ENCODE measurements at regions not wholly inside any gene's neighbourhood (a gene's known extent, or its start where the extent isn't known, plus 50 kb on each side); places are given as distances from the start of the nearest gene placed in this dataset.
"Not testable (repeated sequence)": the region's sequence is repeated elsewhere in the genome, so short reads cannot be mapped to it uniquely, and the experiment has no call there.

DNA sequence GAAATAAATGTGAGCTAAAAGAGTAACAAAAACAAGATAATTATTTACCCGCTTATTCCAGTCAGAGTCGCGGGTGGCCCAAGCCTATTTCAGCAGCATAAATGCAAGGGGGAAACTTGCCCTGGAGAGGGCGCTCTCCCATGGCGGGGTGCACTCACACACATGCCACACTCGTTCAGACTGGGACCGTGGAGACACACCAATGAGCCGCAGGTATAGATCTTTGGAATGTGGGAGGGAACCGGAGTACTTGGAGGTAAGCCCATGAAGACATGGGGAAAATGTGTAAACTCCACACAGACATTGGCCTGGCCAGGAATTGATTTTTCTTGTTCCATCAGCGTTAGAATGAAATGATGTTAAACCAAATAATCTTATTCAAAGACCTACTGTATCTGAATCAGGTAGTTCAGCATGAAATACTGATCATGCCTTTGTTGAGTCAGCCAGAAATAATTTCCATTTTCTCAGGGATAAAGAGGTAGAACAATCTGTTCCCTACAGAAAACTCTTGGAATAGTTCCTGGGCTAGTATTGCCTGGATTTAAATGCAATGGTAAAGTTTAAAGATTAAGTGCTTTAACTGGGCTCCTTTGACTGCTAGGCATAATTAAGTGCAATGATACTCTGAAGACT lies 191.5 kb downstream of the MCHR2 start:
- DNase-seq = no peak

DNA sequence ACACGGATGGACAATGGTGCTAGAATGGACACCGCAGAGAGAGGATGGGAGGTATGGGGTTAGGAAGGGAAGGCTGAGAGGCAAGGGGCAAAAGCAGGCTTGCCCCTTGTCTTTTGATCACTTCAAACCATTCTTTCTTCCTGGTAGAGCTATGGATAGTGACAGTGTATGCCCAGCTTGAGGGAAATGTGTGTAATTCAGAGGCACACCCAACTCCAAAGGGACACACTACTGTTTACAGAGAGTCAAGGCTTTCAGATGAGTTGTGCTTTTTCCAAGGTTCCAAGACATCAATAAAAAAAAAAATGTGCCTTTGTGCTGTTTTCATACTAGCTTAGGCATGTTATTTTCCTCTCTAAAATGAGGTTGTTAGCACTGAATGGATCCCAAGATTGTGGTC lies 185.0 kb downstream of the MCHR2 start:
- no peak for DNase-seq

DNA sequence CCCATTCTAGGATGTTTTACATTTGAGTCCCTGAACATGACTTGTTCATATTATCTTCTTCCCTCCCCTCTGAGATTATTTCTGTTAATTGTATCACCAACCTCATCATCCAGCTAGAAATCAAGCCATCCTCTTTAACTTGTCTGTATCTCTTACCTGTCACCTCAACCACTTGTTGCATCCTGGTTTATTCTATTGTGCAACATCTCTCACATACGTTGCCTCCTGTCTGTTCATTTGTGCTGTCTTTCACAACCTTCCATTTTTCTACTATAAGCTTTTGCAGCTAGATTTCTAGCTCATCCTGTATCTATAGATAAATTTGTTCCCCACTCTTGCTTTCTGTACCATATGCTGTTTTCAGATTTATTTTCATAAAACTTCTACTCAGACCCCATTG lies 183.7 kb downstream of the MCHR2 start:
- no peak for DNase-seq

DNA sequence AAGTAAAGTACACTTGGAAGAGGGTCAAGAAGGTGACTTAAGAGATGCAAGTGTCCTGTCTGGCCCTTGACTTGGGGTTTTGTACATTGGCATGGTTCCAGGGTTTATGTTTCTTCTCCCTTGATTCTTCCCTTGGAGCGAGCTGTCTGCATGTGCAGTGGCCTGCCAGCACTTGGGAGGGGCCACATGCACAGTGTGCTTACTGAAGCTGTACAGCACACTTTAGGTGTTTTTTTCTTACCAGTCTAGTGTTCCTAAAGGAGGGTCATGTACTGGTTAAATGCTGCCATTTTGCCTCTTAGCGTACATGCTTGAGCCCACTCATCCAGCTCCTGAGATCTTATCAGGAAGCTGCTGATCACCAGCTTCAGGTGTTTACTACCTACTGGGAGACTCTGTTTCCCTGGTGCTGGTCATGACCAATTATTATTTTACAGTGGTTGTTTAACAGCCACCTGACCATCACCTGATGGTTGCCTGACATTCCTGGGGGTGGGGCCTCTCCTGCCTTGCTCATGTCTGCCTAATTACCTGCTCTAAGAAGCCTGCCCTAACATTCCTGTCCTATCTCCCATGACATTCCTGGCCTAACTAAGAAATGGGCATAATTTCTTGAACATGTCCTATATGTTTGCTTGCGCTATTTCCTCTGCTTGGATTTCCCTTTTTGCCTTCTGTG lies 182.9 kb downstream of the MCHR2 start:
- no peak for DNase-seq

DNA sequence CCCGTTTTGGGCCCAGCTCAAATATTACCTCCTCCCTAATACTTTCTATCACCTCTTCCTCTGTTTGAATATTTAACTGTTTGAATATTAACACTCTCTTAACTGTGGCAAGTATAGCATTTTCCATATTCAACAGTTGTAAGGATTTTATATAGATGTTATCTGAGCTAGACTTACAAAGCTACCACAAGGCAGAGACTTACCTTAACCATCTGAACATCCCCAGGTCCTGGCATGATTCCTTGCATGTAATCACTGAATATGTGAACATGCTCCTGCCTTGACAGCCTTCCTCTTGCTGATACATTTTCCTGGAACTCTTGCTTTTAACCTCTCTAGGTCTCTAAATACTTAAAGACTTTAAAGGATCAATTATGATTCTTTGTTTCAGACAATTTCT lies 182.4 kb downstream of the MCHR2 start:
- DNase-seq = no peak

DNA sequence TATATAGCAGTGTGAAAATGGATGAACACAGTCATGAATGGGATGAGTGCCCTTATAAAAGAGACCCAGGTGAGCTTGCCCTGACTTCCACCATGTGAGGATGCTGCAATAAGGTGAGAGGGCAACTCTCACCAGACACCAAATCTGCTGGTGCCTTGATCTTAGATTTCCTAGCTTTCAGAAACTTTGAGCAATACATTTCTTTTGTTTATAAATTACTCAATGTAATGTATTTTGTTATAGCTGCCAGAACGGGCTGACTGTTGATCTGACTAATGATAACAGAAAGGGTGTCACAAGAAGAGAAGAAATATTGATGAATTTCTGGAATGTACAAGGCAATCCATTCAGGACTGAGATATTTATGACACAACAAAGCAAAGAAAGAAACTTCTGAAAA lies 180.5 kb downstream of the MCHR2 start:
- no peak for DNase-seq

DNA sequence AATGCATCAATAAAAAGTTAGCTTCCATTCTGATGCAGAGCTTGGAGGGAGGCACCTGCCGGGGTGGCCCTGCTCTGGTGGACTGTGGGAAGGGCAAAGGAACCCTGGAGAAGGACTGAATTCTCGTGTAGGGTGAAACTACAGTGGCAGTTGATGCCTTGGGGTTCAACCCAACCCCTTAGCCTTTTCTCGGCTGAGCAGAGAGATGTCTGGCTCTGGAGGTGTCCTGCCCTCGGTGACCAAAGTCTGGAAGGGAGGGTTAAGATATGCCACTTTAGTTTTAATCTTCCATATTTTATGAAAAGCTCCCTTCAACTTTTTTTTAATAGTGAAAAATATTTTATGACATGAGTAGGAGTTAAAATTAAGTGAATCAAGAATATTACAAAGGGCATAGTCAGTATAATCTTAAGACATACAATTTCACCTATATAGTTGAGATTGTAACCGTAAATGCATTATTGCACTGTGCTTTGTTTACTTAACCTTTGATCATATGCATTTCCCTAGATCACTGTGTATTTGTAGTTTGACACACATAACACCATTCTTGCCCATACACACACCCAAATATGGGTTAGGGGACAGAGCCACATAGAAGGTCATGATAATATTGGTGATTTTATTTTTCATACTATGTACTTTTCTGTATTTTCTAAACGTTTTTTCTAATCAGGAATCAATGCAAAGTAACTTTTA lies 179.6 kb downstream of the MCHR2 start:
- DNase-seq = no peak

DNA sequence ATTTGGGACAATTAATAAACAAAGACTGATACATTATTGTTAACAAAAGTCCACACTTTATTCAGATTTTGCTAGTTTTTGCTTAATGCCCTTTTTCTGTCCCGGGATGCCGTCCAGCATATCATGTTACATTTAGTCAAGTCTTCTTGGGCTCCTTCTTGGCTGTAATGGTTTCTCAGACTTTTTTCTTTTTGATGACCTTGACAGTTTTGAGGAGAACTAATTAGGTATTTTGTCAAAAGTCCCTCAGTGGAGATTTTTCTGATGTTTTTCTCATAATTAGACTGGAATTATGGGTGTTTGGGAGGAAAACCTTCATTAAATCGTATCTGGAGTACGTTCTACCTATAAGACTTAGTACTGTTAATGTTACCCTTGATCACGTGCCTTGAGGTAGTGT lies 177.2 kb downstream of the MCHR2 start:
- no peak for DNase-seq

DNA sequence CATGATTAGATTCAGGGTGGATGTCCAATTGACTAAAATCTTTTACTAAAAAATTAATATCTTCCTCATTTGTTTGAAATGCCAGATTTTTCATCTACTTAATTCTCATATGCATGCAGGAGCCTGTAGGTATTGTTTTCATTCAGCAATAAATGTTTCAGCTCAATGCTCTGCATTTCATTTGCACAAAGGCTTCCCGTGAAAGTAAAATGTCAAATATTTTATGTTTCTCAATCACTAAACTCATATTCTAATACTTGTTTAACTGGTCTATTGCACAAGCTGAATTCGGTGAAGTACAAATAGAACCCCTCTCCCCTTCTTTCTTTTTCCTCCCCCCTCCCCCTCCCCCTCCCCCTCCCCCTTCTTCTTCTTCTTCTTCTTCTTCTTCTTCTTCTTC lies 175.9 kb downstream of the MCHR2 start:
- no peak for DNase-seq

DNA sequence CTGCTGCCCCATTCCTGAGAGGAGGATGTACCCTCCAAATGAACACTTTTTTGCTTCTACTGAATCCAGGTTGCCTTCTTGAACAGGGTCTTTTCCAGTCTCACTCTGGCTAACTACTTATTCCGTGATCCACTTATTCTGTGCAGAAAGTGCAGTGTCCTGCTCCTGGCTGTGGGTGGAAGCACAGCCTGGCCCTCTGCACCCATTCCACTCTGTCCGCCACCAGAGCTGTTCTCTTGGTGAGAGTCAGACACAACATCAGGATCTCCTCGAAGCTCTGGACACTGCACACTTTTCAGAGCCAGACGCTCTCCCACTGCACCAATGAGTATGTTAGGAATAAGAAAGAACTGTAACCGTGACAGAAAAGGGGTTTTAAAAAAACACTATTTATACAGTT lies 174.2 kb downstream of the MCHR2 start:
- DNase-seq = no peak

DNA sequence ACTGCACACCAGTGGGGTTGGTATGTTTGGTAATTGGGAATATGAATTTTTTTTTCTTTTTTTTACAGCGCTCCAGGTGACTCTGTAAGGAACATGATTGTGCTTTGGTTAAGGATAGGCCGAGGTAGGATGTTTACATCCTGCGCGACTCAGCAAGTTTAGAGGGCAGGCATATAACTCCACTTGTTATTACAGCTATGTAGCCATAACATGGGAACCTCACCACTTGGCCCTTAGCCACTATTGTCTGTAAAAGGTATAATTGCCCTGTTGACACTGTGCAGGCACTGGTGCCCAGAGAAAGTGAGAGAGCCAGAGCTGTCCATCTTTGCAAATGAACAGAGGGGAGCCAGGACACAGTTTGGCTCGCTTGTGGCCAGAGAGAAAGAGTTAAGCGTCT lies 172.9 kb downstream of the MCHR2 start:
- DNase-seq = no peak

DNA sequence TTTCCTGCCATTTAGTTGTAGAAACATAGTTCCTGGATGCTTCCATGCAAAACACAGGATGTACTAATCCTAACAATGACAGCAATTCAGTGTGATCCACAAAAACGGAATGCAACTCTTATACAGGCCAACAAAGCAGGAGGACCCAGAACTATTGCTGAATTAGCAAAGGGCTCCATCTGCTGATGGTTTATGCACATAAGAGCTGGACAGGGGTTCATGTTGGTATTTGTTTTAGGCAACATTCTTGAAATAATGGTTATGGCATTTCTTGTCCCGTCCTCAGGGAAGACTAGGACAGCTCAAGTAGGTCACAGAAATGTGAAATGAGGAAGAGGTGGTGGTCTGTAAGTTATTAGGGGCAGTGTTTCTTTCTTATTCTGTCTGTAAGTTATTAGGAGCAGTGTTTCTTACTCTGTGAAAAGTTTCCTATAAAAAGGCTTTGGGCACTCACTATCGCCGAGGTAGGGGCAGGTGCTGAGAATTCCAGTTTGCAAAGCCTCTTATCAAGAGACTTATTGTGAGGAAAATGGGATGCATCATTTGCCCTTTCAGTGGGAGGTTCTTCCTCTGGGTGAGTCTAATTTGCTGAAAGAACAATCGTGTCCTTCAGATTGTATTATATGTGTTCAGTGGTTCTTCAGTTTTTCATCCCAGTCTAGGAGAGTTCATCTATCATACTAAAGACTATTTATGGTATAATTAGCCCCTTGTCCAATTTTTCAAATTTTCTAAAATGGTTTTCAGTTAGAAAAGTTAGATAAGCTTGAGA lies 171.1 kb downstream of the MCHR2 start:
- DNase-seq = peak; percentile 35

DNA sequence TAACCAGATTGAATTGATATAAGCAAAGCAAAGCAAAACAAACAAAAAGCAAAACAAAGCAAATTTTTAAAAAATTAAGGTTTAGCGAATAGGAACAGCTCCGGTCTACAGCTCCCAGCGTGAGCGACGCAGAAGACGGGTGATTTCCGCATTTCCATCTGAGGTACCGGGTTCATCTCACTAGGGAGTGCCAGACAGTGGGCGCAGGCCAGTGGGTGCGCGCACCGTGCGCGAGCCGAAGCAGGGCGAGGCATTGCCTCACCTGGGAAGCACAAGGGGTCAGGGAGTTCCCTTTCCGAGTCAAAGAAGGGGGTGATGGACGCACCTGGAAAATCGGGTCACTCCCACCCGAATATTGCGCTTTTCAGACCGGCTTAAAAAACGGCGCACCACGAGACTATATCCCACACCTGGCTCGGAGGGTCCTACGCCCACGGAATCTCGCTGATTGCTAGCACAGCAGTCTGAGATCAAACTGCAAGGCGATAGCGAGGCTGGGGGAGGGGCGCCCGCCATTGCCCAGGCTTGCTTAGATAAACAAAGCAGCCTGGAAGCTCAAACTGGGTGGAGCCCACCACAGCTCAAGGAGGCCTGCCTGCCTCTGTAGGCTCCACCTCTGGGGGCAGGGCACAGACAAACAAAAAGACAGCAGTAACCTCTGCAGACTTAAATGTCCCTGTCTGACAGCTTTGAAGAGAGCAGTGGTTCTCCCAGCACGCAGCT lies 170.3 kb downstream of the MCHR2 start:
- not testable (repeated sequence) for DNase-seq

DNA sequence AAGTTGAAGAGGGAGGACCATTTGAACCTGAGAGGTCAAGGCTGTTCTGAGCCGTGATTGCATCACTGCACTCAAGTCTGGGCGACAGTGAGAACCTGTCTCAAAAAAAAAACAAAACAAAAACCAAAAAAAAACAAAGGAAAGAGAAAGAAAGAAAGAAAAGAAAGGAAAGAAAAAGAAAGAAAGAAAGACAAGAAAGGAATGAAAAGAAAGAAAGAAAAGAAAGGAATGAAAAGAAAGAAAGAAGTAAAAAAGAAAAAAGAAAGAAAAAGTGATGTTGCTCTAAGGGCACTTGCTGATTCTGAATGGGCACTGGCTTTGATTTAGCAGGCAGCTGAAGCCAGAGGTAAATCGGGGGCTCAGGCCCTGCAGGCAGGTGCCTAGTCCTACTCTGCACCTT lies 161.0 kb downstream of the MCHR2 start:
- DNase-seq = no peak

DNA sequence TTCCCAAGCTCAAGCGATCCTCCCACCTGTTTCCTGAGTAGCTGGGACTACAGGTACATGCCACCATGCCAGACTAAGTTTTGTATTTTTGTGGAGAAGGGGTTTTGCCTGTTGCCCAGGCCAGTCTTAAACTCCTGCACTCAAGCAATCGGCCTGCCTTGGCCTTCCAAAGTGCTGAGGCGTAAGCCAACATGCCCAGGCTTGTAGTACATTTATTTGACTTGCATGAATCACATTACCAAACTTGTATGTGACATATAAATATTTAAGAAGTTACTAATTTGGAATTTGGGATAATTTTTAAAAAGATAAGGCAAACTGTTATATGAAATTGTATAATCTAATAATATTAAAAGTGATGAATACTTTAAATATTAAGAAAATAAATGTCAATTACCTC lies 157.6 kb downstream of the MCHR2 start:
- no peak for DNase-seq

DNA sequence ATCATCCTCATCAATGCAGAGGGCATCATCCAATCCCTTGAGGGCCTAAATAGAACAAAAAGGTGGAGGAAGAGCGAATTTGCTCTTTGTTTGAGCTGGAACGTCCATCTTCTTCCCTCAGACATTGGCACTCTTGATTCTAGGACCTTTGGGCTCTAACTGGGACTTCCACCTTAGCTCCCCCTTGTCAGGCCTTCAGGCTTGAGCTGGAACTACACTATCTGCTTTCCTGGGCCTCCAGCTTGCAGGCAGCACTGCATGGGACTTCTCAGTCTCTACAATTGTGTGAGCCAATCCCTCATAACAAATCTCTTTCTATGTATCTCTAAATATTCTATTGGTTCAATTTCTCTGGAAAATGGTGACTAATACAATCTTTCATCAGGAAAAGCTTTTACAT lies 155.4 kb downstream of the MCHR2 start:
- no peak for DNase-seq

DNA sequence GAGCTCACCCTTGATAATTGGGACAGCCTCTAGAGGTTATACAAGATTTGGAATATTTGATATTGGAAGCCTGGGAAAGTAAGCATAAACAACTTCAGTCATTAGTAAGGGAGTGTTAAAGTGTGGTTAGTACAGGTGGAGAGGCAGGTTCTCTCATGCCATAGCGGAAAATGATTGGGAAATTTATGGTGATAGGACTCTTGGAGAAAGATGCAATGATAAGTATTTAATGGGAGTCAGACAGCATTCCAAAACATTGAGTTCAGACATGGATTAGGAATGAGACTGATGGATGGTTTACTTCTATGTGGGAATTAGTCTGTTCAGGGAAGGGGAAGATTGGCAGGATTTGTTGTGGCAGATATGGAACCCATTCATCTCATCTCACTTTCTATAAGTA lies 152.7 kb downstream of the MCHR2 start:
- no peak for DNase-seq

DNA sequence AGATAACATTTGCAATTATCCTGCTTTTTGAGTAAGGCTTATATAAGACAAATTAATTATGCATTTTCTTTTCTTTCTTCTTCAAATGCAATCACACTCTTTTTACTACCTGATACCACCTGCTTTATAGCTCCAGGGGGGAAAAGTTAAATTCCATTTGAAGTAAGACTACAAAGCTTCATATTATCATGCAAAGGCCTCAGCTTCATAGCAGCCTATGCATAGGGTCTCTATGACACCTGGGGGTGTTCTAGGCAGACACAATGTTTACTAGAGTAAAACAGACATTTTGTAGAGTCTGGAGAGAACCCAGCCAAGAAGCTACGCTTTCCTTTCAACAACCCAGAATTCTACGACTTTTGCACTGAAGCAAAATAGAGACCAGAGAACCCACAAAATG lies 148.0 kb downstream of the MCHR2 start:
- no peak for DNase-seq

DNA sequence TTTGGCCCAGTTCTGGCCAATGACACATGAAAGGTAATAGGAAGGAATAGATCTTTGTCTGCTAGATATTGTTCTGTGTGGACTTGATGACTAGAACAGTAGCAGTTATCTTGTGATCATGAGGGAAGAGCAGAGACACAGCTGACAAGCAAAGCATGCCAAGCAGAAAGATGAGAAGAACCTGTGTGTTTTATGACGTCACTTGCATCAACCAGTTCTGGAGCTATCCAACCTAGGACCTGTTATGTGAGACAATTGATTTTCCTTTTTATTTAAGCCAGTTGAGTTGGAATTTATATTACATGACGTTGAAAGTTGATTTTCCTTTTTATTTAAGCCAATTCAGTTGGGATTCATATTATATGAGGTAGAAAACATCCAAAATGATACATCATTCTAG lies 143.2 kb downstream of the MCHR2 start:
- no peak for DNase-seq

DNA sequence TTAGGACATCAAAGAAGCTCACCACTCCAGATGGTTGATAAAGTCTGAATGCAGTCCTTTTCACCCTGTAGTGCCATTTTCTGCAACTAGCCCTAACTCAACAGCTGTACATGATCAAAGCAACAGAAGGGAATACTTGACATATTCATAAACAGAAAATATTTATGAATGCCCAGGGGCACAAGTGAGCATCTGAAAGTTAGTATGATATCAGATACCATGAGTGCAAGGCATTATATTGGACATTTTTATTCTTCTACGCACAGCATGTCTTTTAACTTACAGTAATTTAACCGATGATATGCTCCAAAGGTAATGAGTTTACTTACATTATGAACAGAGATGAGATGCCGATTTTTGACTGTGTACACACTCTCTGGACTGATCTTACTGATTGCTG lies 142.0 kb downstream of the MCHR2 start:
- DNase-seq = no peak

DNA sequence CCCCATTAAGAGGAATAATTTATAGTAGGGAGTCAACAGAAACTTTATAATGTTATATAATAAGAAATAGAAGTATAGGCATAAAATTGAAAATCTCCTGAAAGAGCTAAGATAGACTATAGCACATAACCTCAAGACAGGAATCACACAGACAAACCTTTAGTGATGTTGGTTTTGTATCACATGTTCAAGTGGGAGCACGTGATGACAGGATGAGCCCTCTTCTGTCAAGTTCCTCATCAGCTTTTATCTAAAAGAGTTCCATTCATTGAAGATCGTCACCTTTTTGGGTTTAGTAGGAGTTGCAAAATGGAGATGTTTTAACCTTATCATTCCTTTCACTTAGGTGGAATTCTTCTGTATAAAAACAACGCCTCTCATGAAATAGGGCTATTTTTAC lies 127.0 kb downstream of the MCHR2 start:
- peak; percentile 21 for DNase-seq

DNA sequence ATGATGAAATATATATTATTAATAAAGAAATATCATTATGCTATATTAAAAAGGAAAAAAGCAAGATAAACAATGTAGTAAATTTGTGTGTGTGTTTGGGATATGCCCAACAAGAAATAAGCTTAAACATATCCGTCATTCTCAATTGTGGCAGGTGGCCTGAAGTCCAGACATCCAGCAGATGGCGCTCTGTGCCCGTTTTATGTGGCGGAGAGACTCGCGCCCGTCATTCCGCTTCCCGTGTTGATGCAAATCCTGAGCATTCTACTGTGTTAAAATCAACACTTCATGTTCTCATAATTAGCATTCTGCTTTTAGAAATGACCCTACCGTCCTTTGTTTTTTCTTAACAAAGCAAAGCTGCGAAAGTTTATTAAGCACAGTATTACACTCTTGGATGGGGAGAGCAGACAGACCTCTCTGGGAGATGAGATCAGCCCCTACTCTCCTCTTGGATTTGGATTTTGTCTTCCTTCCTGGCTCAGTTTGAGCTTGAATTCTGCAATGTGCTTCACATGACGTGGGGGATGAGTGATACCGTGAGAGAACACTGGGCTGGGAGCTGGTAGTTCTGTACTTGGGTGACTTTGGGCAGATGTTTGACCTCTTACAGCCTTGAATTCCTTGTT lies 125.8 kb downstream of the MCHR2 start:
- peak; percentile 65 for DNase-seq
